Prostate gland (tissue), 2 donors: ENCODE measurements at regions not wholly inside any gene's neighbourhood (a gene's known extent, or its start where the extent isn't known, plus 50 kb on each side); places are given as distances from the start of the nearest gene placed in this dataset.

Experiments
- POLR2A ChIP-seq: fragments of 450-650 bp; IDR thresholded peaks from one replicate; pipeline ENCODE4 v1.6.1; 2016; ENCODE audit warnings: antibody characterized with exemption, mild to moderate bottlenecking
- POLR2AphosphoS5 ChIP-seq: sonication (generic); formaldehyde crosslinking; IDR thresholded peaks from one replicate; pipeline ENCODE4 v1.6.1; 2017; ENCODE audit warnings: antibody characterized with exemption
- TF ChIP-seq, protein P1 (sequence below), 4 experiments: fragments of 200-600 bp in 2 of 4; fragments of 450-650 bp in 2 of 4; sonication (generic) in 2 of 4; IDR thresholded peaks; 1 replicate in 3 of 4; 2 replicates in 1 of 4; pipeline ENCODE4 v1.5.1; 2016 to 2019; ENCODE audit warnings: antibody characterized with exemption in 4 of 4, mild to moderate bottlenecking in 2 of 4, moderate library complexity in 2 of 4

DNA sequence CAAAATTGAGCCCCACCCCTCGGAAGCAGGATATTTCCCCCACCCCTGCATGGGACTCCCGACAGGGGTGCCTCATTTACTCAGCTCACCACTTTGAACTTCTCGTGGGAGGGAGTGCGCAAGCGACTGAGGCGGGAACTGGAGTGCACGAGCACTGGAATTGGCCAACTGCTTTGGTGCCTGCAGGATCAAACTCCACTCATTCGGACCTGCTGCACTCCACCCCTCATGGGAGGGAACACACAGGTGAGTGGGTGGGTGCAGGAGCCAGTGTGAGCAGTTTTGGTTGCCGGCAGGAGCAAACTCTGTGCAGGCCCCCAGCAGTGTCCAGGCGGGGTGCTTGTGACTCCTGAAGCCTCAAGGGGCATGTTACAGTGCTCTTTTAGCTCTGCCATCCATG is 301.2 kb downstream of the TUSC1 start:
- TF ChIP-seq POLR2A (no peak), POLR2AphosphoS5 (no peak)
- TF ChIP-seq, protein P1, sequence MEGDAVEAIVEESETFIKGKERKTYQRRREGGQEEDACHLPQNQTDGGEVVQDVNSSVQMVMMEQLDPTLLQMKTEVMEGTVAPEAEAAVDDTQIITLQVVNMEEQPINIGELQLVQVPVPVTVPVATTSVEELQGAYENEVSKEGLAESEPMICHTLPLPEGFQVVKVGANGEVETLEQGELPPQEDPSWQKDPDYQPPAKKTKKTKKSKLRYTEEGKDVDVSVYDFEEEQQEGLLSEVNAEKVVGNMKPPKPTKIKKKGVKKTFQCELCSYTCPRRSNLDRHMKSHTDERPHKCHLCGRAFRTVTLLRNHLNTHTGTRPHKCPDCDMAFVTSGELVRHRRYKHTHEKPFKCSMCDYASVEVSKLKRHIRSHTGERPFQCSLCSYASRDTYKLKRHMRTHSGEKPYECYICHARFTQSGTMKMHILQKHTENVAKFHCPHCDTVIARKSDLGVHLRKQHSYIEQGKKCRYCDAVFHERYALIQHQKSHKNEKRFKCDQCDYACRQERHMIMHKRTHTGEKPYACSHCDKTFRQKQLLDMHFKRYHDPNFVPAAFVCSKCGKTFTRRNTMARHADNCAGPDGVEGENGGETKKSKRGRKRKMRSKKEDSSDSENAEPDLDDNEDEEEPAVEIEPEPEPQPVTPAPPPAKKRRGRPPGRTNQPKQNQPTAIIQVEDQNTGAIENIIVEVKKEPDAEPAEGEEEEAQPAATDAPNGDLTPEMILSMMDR (IDR thresholded peaks at IDR 0.05) = no peak
